Lower leg skin (tissue), 4 donors: ENCODE measurements at regions not wholly inside any gene's neighbourhood (a gene's known extent, or its start where the extent isn't known, plus 50 kb on each side); places are given as distances from the start of the nearest gene placed in this dataset.
"Not testable (repeated sequence)": the region's sequence is repeated elsewhere in the genome, so short reads cannot be mapped to it uniquely, and the experiment has no call there.

Source experiments
- DNase-seq, 2 donors: peaks; one replicate each; pipeline ENCODE4 v3.0.0-alpha.2; 2019; ENCODE audit warnings: low spot score in 2 of 2
- H3K4me3 ChIP-seq: fragments of 200-600 bp; sonication (generic); 2 replicates; pipeline ENCODE4 v1.5.1; 2017; ENCODE audit warnings: mild to moderate bottlenecking, low read depth; ENCODE audit not compliant: poor library complexity, severe bottlenecking
- POLR2A ChIP-seq, 2 donors: fragments of 450-650 bp; IDR thresholded peaks; one replicate each; pipeline ENCODE4 v1.6.1; 2016 to 2017; ENCODE audit warnings: antibody characterized with exemption in 2 of 2, mild to moderate bottlenecking in 1 of 2, moderate library complexity in 1 of 2
- WGBS, 2 donors: methylation state at CpG; one replicate each; pipeline ENCODE4 v1.1.5; 2018; 5-methylcytosine and 5-hydroxymethylcytosine counted together
- intact Hi-C: fragments of 100-400 bp; cut with DNase I; formaldehyde crosslinking; loops from one replicate; pipeline ENCODE4 v1.15.0; 2023; ENCODE audit warnings: low total_unique reads
- TF ChIP-seq, protein P1 (sequence below), 3 donors: fragments of 450-650 bp; IDR thresholded peaks; one replicate each; pipeline ENCODE4 v1.5.1; 2016; ENCODE audit warnings: antibody characterized with exemption in 3 of 3, mild to moderate bottlenecking in 3 of 3, moderate library complexity in 2 of 3

DNA sequence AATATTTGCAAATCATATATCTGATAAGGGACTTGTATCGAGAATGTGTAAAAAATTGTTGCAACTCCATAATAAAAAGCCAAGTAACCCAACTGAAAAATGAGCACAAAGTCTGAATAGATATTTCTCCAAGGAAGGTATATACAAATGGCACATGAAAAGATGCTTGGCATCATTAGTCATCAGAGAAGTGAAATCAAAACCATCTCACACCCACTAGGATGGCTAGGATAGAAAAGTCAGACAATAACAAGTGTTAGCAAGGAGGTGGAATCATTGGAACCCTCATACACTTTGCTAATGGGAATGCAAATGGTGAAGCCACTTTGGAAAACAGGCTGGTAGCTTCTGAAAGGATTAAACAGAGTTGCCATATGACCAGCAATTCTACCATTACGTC is 182.7 kb downstream of the ERCC6L2 start:
- WGBS, 2 donors: 92 to 93% methylated on average over 2 of the region's 2 CpGs
- intact Hi-C loops: no loop called here
- no peak for DNase-seq
- H3K4me3 ChIP-seq: no peak overlapping the region
- TF ChIP-seq, protein P1, sequence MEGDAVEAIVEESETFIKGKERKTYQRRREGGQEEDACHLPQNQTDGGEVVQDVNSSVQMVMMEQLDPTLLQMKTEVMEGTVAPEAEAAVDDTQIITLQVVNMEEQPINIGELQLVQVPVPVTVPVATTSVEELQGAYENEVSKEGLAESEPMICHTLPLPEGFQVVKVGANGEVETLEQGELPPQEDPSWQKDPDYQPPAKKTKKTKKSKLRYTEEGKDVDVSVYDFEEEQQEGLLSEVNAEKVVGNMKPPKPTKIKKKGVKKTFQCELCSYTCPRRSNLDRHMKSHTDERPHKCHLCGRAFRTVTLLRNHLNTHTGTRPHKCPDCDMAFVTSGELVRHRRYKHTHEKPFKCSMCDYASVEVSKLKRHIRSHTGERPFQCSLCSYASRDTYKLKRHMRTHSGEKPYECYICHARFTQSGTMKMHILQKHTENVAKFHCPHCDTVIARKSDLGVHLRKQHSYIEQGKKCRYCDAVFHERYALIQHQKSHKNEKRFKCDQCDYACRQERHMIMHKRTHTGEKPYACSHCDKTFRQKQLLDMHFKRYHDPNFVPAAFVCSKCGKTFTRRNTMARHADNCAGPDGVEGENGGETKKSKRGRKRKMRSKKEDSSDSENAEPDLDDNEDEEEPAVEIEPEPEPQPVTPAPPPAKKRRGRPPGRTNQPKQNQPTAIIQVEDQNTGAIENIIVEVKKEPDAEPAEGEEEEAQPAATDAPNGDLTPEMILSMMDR (IDR thresholded peaks at IDR 0.05): no peak
- TF ChIP-seq POLR2A (IDR thresholded peaks at IDR 0.05): no peak

GRCh38 chr9:96057155-96057554 is 181.7 kb downstream of the ERCC6L2 start:
- H3K4me3 ChIP-seq: no peak overlapping the region
- intact Hi-C loops: no loop called here
- TF ChIP-seq, protein P1 (IDR thresholded peaks at IDR 0.05): no peak
- TF ChIP-seq POLR2A (IDR thresholded peaks at IDR 0.05): no peak
- WGBS, 2 donors: 100% methylated on average over 1 of the region's 1 CpG
- no peak for DNase-seq

DNA sequence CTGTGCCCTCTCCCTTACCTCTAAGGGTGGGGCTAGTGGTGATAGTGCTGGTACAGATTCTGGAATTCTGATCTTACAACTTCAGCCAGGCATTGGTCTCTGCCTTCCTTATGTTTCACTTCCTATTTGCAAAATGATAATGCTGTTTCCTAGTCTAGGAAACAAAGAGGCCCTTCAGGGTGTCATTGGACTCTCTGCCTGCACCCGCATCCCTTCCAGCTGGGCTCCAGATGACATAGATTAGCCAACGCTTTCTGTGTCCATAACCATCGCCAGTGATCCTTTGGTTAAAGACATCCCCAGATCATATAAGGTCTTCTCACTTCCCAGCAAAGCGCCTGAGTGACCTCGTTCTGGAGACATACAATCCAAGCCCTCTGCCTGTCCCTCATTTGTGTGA is 180.7 kb downstream of the ERCC6L2 start:
- intact Hi-C loops: no loop called here
- 76 to 91% methylated on average over 5 of the region's 5 CpGs for WGBS, 2 donors
- DNase-seq: no peak
- TF ChIP-seq POLR2A (IDR thresholded peaks at IDR 0.05): no peak
- TF ChIP-seq, protein P1 (IDR thresholded peaks at IDR 0.05): no peak
- H3K4me3 ChIP-seq: no peak overlapping the region

- WGBS, 2 donors: 85 to 88% methylated on average over 5 of the region's 5 CpGs
- H3K4me3 ChIP-seq, intact Hi-C loops, DNase-seq: not testable (repeated sequence)
Observed at GRCh38 chr9:96054248-96054647, 178.8 kb downstream of the ERCC6L2 start.

GRCh38 chr9:96052686-96053085 is 177.2 kb downstream of the ERCC6L2 start:
- 58 to 61% methylated on average over 6 of the region's 6 CpGs for WGBS, 2 donors
- H3K4me3 ChIP-seq: no peak overlapping the region
- intact Hi-C loops: no loop called here
- no peak for DNase-seq
- TF ChIP-seq POLR2A (IDR thresholded peaks at IDR 0.05): no peak
- TF ChIP-seq, protein P1 (IDR thresholded peaks at IDR 0.05): no peak

- WGBS, 2 donors: 80 to 94% methylated on average over 7 of the region's 7 CpGs
- H3K4me3 ChIP-seq: no peak overlapping the region
- no peak for TF ChIP-seq POLR2A (IDR thresholded peaks at IDR 0.05)
- TF ChIP-seq, protein P1 (IDR thresholded peaks at IDR 0.05): no peak
- intact Hi-C loops: no loop called here
- DNase-seq: no peak
Observed at GRCh38 chr9:96051423-96051822, 175.9 kb downstream of the ERCC6L2 start.
